CD4-positive, alpha-beta T cell treated with Interleukin-6 at 100 ng/mL for 8 hours (primary cell): ENCODE measurements at regions not wholly inside any gene's neighbourhood (a gene's known extent, or its start where the extent isn't known, plus 50 kb on each side); places are given as distances from the start of the nearest gene placed in this dataset.
A peak's percentile ranks its signal among the peaks of the same experiment; 100 is the strongest.
"Not testable (repeated sequence)": the region's sequence is repeated elsewhere in the genome, so short reads cannot be mapped to it uniquely, and the experiment has no call there.

Experiments
- DNase-seq: peaks from one replicate; pipeline ENCODE4 v3.0.0-alpha.2; 2020; ENCODE audit warnings: mixed read lengths, low spot score

- DNase-seq = peak; percentile 3
These were observed 69.4 kb downstream of the MSX2 start for GRCh38 chr5:174793684-174794328.

GRCh38 chr5:174793076-174793475 lies 68.7 kb downstream of the MSX2 start:
- no peak for DNase-seq

GRCh38 chr5:174792265-174792664 lies 67.9 kb downstream of the MSX2 start:
- DNase-seq = not testable (repeated sequence)

GRCh38 chr5:174790906-174791305 lies 66.5 kb downstream of the MSX2 start:
- DNase-seq = no peak

GRCh38 chr5:174789596-174789995 lies 65.2 kb downstream of the MSX2 start:
- DNase-seq = no peak

GRCh38 chr5:174785120-174785680 lies 60.8 kb downstream of the MSX2 start:
- DNase-seq = no peak
